GM19468 (cell line): ENCODE measurements at regions not wholly inside any gene's neighbourhood (a gene's known extent, or its start where the extent isn't known, plus 50 kb on each side); places are given as distances from the start of the nearest gene placed in this dataset.

ENCODE experiments used
- ATAC-seq: cut with Tn5 transposase; IDR thresholded peaks from one replicate; pipeline ENCODE4 v1.9.1; 2021; ENCODE audit warnings: mild to moderate bottlenecking, moderate library complexity, moderate number of reproducible peaks; ENCODE audit not compliant: unreplicated experiment; ENCODE audit errors: extremely low read depth

DNA sequence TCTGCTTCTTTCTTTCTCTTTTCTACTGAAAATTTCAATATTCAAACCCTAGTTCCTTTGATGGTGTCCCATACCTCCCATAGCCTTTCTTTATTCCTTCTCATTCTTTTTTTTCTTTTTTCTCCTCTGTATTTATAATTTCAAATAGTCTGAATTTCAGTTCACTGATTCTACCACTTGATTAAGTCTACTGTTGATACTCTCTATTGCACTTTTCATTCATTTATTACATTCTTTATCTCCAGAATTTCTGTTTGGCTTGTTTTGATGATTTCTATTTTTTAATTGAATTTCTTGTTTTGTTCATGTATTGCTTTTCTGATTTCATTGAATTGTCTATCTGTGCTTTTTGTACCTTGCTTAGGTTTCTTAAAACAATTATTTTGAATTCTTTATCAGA, 111.9 kb upstream of the VRK2 start:
- no peak for ATAC-seq

DNA sequence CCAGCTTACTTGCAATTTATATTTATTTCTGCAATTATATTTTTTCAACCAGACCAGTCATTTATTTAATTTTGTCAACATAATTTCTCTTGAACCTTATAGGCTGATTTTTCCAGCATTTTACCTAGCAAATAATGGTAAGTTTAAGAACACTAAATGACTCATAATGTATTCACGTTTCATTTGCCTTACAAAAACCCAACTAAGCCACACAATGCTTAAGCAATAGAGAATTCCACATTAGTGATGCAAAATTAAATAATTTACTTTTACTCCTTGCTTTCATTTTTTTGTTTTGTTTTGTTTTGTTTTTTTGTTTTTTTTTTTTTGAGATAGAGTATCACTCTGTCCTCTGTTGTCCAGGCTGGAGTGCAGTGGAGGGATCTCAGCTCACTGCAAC, 110.4 kb upstream of the VRK2 start:
- no peak for ATAC-seq

- no peak for ATAC-seq
Observed at GRCh38 chr2:57937456-57937855, 109.2 kb upstream of the VRK2 start.

GRCh38 chr2:57941816-57942215, 104.8 kb upstream of the VRK2 start:
- ATAC-seq = no peak

GRCh38 chr2:57943315-57943714, 103.3 kb upstream of the VRK2 start:
- ATAC-seq = no peak

GRCh38 chr2:57947398-57947797, 99.2 kb upstream of the VRK2 start:
- ATAC-seq = no peak

GRCh38 chr2:57954020-57954419, 92.6 kb upstream of the VRK2 start:
- ATAC-seq = no peak

- ATAC-seq = no peak
Observed at GRCh38 chr2:57957238-57957637, 89.4 kb upstream of the VRK2 start.

GRCh38 chr2:57959390-57959789, 87.2 kb upstream of the VRK2 start:
- no peak for ATAC-seq

DNA sequence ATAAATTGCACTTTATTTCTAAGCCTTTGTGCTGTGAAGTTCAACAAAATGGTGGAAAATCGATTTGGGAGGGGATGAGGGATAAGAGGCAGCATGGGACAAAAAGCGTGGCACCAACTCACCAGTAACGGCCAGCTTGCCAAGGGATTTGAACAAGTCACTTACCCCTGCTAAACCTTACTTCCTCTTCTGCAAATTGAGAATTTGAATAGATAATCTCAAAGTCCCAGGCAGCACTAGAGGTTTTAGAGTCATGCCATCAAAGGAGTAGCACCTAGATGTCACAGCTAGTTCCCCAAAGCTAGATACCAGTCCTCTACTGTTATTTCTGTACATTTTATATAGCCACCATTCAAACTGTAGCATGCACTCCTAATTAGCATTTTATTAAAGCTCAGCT, 83.7 kb upstream of the VRK2 start:
- no peak for ATAC-seq

DNA sequence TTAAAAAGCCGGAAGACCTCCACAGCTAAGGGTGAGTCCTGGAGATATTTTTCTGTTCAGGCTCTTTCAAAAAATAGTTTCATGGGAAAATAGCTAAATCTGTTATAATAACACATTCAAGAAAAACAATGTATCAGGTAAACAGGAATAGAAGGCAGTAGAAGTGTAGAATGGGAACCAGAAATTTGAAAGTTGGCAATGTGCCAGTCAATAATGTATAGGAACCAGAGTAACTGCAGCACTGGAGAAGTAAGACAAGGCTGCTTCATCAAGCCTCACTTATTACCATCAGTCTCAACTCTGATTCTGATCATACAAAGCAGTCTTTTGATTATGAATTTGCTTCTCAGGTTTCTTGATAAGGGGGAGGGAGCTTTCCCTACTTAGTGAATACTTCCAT, 81.4 kb upstream of the VRK2 start:
- ATAC-seq = no peak

DNA sequence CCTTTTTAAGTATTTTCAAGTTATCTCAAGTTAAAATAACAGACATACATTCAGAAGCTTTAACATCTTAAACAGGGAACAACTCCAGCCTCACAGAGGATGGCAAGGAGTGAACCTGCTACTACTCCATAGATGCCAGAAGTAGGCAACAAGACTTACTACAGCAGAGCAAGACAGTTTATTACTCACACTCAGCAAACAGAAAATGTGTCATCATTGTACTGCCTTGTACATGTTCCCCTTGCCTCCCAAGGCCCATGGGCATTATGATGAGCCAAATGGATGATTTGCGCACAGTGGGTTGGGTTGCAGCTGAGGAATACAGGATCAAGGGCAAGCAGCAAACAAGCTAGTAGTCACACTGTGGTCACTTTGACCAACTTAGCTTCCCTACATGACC, 80.6 kb upstream of the VRK2 start:
- no peak for ATAC-seq

DNA sequence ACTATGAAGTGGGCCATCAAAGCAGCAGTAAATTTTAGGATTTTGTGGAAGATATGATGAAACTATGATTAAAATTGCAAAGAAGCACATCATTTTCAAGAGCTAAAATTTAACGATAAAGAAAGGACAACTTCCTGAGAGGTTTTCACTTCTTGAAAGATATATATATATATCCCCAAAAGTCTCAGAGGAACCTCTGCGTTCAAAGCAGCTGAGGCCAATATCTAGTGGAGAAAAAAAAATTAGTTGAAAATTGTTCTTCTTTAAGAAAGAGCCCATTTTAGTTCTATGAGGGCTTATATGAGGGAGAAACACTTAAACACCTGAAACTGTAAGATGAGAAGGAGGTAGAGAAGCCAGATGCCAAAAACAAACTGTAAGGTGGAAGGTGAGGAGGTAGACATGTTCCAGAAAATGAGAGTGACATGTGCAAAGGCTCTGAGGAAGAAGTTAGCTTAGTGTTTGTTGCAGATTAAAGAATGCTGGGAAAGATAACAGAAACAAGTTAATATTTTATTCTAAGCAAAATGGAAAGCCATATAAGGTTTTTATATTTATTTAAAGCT, 72.9 kb upstream of the VRK2 start:
- no peak for ATAC-seq

DNA sequence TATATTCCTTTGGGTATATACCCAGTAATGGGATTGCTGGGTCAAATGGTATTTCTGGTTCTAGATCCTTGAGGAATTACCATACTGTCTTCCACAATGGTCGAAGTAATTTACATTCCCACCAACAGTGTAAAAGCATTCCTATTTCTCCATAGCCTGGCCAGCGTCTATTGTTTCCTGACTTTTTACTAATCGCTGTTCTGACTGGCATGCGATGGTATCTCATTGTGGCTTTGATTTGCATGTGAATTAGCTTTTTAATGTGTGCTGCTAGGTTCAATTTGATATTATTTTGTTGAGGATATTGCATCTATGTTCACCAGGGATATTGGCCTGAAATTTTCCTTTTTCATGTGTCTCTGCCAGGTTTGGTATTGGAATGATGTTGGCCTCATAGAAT, 67.4 kb upstream of the VRK2 start:
- no peak for ATAC-seq

- no peak for ATAC-seq
Observed at GRCh38 chr2:57981083-57981768, 65.4 kb upstream of the VRK2 start.

DNA sequence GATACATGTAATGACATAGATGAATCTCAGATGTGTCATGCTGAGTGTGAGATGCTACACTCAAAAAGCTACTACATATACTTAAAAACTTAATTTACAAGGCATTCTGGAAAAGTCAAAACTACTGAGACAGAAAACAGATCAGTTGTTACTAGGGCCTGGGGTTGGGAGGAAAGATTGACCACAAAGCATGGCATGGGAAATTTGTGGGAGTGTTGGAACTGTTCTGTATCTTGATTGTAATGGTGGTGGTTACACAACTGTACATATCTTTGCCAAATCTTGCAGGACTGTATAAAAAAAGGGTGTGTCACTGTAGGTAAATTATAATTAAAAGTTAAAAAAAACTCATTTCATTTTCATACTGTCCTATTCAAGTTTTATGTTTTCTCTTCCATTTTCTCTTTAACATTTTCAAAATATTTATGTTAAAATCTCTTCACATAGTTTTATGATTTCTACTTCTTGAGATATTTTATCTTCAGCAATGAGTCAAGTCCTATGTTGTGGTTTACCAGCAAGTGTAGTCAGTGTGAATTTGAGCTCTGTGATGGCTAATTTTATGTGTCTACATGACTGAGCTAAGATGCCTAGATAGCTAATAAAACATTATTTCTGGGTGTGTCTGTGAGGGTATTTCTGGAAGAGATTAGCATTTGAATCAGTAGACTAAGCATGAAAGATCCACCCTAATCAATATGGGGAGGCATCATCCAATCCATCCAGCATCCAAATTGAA, 58.6 kb upstream of the VRK2 start:
- no peak for ATAC-seq

- ATAC-seq = no peak
Observed at GRCh38 chr2:57990118-57990725, 56.4 kb upstream of the VRK2 start.
